ENCODE measurements at regions not wholly inside any gene's neighbourhood (a gene's known extent, or its start where the extent isn't known, plus 50 kb on each side); places are given as distances from the start of the nearest gene placed in this dataset.

DNA sequence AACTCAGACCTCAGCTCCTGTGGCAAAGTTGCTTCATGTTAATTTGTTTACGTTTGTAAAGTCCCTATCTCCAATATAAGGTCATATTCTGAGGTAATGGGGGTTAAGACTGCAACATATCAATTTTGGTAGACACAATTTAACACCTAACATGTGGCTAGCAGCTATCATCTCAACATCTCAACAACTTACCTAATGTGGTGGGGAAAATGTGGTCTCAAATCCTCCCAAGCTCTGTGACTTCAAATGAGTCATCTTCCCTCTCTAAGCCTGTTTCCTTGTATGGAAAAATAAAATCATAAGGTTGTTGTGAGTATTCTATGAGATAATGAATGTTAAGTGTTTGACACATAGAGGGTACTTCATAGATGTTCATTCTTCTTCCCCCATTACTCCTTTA is 443.3 kb downstream of the CDK5RAP2 start:
- TF ChIP-seq, protein P1, sequence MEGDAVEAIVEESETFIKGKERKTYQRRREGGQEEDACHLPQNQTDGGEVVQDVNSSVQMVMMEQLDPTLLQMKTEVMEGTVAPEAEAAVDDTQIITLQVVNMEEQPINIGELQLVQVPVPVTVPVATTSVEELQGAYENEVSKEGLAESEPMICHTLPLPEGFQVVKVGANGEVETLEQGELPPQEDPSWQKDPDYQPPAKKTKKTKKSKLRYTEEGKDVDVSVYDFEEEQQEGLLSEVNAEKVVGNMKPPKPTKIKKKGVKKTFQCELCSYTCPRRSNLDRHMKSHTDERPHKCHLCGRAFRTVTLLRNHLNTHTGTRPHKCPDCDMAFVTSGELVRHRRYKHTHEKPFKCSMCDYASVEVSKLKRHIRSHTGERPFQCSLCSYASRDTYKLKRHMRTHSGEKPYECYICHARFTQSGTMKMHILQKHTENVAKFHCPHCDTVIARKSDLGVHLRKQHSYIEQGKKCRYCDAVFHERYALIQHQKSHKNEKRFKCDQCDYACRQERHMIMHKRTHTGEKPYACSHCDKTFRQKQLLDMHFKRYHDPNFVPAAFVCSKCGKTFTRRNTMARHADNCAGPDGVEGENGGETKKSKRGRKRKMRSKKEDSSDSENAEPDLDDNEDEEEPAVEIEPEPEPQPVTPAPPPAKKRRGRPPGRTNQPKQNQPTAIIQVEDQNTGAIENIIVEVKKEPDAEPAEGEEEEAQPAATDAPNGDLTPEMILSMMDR (IDR thresholded peaks at IDR 0.05; ENCODE audit: low read length), result no peak
- no peak for TF ChIP-seq EZH2 (IDR thresholded peaks at IDR 0.05; ENCODE audit: borderline replicate concordance, low read length)

All from OCI-LY1 (cell line).